ENCODE measurements at regions not wholly inside any gene's neighbourhood (a gene's known extent, or its start where the extent isn't known, plus 50 kb on each side); places are given as distances from the start of the nearest gene placed in this dataset.

DNA sequence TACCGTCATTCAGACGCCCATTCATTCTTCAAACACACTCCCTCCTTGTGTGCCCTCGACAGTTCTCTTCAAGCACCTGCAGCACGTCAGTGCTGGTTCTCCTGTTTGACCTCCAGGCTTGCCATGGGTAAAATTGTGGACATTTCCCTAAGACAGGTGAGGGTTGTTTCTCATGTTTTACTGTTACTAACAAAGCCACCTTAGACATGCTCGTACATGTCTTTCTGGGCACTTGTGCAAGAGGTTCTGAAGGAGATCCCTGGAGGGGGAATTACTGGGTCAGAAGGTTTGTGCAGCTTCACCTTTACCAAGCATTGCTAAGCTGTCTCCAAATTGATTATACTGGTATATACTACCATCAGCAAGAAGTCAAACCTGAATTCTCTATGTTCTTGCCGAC lies 189.7 kb upstream of the TMEM45B start:
- WGBS, 2 donors = 70 to 73% methylated on average over 6 of the region's 6 CpGs
- no peaks in the 10 kb centered on the region for H3K9me3 ChIP-seq
- TF ChIP-seq POLR2A (IDR thresholded peaks at IDR 0.05) = no peak
- TF ChIP-seq, protein P1, sequence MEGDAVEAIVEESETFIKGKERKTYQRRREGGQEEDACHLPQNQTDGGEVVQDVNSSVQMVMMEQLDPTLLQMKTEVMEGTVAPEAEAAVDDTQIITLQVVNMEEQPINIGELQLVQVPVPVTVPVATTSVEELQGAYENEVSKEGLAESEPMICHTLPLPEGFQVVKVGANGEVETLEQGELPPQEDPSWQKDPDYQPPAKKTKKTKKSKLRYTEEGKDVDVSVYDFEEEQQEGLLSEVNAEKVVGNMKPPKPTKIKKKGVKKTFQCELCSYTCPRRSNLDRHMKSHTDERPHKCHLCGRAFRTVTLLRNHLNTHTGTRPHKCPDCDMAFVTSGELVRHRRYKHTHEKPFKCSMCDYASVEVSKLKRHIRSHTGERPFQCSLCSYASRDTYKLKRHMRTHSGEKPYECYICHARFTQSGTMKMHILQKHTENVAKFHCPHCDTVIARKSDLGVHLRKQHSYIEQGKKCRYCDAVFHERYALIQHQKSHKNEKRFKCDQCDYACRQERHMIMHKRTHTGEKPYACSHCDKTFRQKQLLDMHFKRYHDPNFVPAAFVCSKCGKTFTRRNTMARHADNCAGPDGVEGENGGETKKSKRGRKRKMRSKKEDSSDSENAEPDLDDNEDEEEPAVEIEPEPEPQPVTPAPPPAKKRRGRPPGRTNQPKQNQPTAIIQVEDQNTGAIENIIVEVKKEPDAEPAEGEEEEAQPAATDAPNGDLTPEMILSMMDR (IDR thresholded peaks at IDR 0.05) = no peak

DNA sequence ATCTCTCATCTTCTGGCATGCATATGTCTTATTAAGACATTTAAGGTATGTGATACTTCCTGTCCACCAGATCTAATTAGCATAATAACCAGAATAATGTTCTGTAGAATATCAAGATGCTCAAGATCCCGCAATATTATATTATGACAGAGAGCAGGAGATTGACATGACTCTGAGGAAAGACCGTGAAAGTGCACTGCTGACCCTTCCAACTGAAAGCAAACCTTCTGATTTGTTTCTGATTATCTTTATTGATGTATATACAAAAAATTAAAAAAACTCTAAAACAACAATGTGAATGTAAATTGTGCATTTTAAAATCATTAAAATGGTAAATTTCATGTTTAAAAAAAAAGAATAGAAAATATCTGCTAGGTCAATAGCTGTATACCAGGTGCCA lies 184.4 kb upstream of the TMEM45B start:
- Histone ChIP-seq H3K9me3 (no peaks in the 10 kb centered on the region), H3K27me3 (no peaks in the 10 kb centered on the region), H3K27ac (no peak overlapping the region), H3K4me3 (replicated peaks in 1 of 3) (no peak overlapping the region), H3K4me1 (no peaks in the 10 kb centered on the region), H3K36me3 (no peaks in the 10 kb centered on the region)
- WGBS, 2 donors = 91 to 98% methylated on average over 2 of the region's 2 CpGs
- intact Hi-C loops (cut with DNase I) = no loop called here
- TF ChIP-seq, protein P1 (IDR thresholded peaks at IDR 0.05) = no peak
- TF ChIP-seq POLR2A (IDR thresholded peaks at IDR 0.05) = no peak
- DNase-seq = no peak

More for the DNA sequence above, 189.7 kb upstream of the TMEM45B start:
- intact Hi-C loops (cut with DNase I) = no loop called here
- Histone ChIP-seq H3K4me1 (no peaks in the 10 kb centered on the region), H3K27ac (no peak overlapping the region), H3K27me3 (no peaks in the 10 kb centered on the region), H3K4me3 (replicated peaks in 1 of 3) (no peak overlapping the region), H3K36me3 (no peaks in the 10 kb centered on the region)
- DNase-seq = no peak

GRCh38 chr11:129636926-129637325 lies 178.7 kb upstream of the TMEM45B start:
- no peaks in the 10 kb centered on the region for H3K27me3 ChIP-seq
- DNase-seq = no peak
- 82 to 86% methylated on average over 6 of the region's 6 CpGs for WGBS, 2 donors
- H3K36me3 ChIP-seq = no peaks in the 10 kb centered on the region
- H3K27ac ChIP-seq = no peak overlapping the region
- TF ChIP-seq POLR2A (IDR thresholded peaks at IDR 0.05) = no peak
- TF ChIP-seq, protein P1 (IDR thresholded peaks at IDR 0.05) = no peak
- no peak overlapping the region for H3K4me3 ChIP-seq (replicated peaks in 1 of 3)
- intact Hi-C loops (cut with DNase I) = no loop called here
- no peaks in the 10 kb centered on the region for H3K4me1 ChIP-seq
- no peaks in the 10 kb centered on the region for H3K9me3 ChIP-seq

DNA sequence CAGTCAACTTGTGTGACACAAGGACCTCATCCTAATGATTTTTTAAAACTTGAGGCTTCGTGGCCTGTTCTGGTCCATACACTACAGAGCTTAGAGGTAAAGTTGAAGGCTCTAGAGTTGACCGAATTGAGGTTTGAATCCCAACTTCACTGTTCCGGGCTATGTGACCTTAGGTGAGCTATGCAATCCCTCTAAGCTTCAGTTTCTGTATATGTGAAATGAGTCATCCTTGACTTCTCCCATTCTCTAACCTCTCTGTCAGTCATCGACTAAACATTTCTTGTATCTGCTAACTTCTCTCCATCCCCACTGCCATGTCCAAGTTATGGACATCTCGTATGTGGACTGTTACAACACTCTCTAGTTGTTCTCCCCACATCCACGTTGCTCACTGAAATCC lies 178.2 kb upstream of the TMEM45B start:
- Histone ChIP-seq H3K27me3 (no peaks in the 10 kb centered on the region), H3K4me1 (no peaks in the 10 kb centered on the region), H3K27ac (no peak overlapping the region), H3K9me3 (no peaks in the 10 kb centered on the region), H3K36me3 (no peaks in the 10 kb centered on the region), H3K4me3 (replicated peaks in 1 of 3) (no peak overlapping the region)
- WGBS, 2 donors = 88 to 89% methylated on average over 6 of the region's 6 CpGs
- intact Hi-C loops (cut with DNase I) = no loop called here
- no peak for DNase-seq
- TF ChIP-seq, protein P1 (IDR thresholded peaks at IDR 0.05) = no peak

DNA sequence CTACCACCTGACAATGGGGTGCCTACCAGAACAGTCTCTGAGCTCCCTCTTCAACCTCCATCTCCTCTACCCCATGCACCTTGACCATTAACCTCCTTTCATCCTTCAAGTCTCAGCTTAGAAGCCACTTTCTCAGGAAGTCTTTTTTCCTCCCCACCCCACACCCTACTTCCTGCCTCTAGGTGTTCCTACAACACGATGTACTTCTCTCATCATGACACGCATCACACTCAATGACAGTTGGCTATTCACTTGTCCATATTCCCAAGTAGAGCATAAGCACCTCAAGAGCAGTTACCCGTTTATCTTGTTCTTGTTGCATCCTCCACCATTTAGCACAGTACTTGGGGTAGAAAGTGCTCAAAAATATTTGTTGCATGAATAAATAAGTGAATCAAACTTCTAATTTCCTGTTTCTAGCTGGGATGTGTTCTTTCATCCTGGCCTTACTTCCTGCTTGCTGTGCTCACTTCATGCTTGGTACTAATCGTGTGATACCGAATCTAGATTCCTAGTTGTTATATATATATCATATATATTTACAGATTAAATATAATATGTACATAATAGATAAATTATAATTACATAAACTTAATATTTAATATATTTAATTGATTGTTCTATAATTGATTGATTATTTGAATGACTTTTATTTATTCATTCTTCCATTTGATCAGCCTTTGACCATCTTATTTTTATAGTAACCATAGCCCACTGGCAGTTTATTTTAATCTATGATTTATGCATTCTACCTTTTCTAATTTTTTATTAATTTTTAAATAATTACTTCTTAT lies 177.5 kb upstream of the TMEM45B start:
- Histone ChIP-seq H3K4me1 (no peaks in the 10 kb centered on the region), H3K27ac (no peak overlapping the region), H3K9me3 (no peaks in the 10 kb centered on the region), H3K27me3 (no peaks in the 10 kb centered on the region), H3K36me3 (no peaks in the 10 kb centered on the region), H3K4me3 (replicated peaks in 1 of 3) (no peak overlapping the region)
- intact Hi-C loops (cut with DNase I) = no loop called here
- DNase-seq = no peak
- no peak for TF ChIP-seq POLR2A (IDR thresholded peaks at IDR 0.05)
- WGBS, 2 donors = 75 to 79% methylated on average over 5 of the region's 5 CpGs

Data from thyroid gland (tissue), 4 donors.